ES-I3 (cell line): ENCODE measurements at regions not wholly inside any gene's neighbourhood (a gene's known extent, or its start where the extent isn't known, plus 50 kb on each side); places are given as distances from the start of the nearest gene placed in this dataset.

Source experiments
- H3K36me3 ChIP-seq: 2 replicates; pipeline ENCODE4 v1.6.1; 2013; ENCODE audit warnings: mild to moderate bottlenecking, low read length, control low read depth, moderate library complexity; ENCODE audit not compliant: insufficient read depth
- H3K4me1 ChIP-seq: 2 replicates; pipeline ENCODE4 v1.6.1; 2013; ENCODE audit warnings: mild to moderate bottlenecking, control low read depth, low read length; ENCODE audit not compliant: insufficient read depth
- H3K9ac ChIP-seq: 2 replicates; pipeline ENCODE4 v1.6.1; 2013; ENCODE audit warnings: low read depth, mild to moderate bottlenecking, low read length, moderate library complexity
- H3K9me3 ChIP-seq: 2 replicates; pipeline ENCODE4 v1.6.1; 2013; ENCODE audit warnings: mild to moderate bottlenecking, low read length, moderate library complexity; ENCODE audit not compliant: control insufficient read depth, insufficient read depth

GRCh38 chr12:97283297-97283696 lies 179.3 kb upstream of the RMST start:
- Histone ChIP-seq H3K9me3 (no peaks in the 10 kb centered on the region), H3K9ac (no peak overlapping the region), H3K4me1 (no peaks in the 10 kb centered on the region), H3K36me3 (no peaks in the 10 kb centered on the region)

GRCh38 chr12:97288531-97288930 lies 174.1 kb upstream of the RMST start:
- no peaks in the 10 kb centered on the region for H3K36me3 ChIP-seq
- H3K4me1 ChIP-seq = no peaks in the 10 kb centered on the region
- no peak overlapping the region for H3K9ac ChIP-seq
- no peaks in the 10 kb centered on the region for H3K9me3 ChIP-seq

- Histone ChIP-seq H3K36me3 (no peaks in the 10 kb centered on the region), H3K9ac (no peak overlapping the region), H3K4me1 (no peaks in the 10 kb centered on the region), H3K9me3 (no peaks in the 10 kb centered on the region)
Observed at GRCh38 chr12:97292588-97292987, 170.0 kb upstream of the RMST start.

DNA sequence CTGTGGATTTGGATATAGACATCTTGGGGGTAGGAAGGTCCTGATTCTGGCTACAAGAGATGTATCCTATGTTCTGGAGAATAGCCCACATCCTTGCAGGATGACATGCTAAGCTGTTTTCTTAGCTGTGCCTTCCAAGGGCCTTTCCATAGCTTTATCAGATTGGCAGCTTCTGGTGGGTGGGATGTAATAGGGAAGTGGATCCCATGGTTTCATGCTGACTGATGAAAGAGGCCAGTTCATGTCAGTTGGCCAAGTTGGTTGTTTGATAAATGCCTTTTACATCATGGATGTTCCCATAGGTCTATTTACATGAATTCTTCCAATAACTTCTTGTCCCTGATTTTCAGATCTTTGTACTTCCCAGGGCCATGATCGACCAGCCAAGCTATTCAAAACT lies 169.1 kb upstream of the RMST start:
- Histone ChIP-seq H3K9me3 (no peaks in the 10 kb centered on the region), H3K9ac (no peak overlapping the region), H3K36me3 (no peaks in the 10 kb centered on the region), H3K4me1 (no peaks in the 10 kb centered on the region)

DNA sequence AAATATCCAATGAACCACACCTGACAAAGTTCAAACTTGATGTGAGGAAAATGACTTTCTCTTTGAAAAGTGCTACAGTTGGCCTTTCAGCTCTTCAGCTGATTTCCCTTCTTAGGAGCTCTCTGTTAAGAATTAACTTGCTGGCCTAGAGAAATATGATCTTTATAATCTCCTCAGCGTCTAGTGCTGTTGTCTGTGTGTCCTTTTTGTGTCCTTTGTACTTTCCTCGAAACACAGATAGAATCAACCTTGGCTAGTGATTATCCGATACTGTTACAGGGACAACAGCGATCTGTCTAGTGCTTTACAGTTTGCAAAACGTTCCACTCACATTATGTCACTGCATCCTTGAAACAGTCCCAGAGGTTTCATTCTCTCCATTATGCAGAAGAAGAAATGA lies 162.8 kb upstream of the RMST start:
- H3K4me1 ChIP-seq = no peaks in the 10 kb centered on the region
- H3K36me3 ChIP-seq = no peaks in the 10 kb centered on the region
- H3K9ac ChIP-seq = no peak overlapping the region
- no peaks in the 10 kb centered on the region for H3K9me3 ChIP-seq

- Histone ChIP-seq H3K36me3 (no peaks in the 10 kb centered on the region), H3K4me1 (no peaks in the 10 kb centered on the region), H3K9ac (no peak overlapping the region), H3K9me3 (no peaks in the 10 kb centered on the region)
Observed at GRCh38 chr12:97300431-97300830, 162.2 kb upstream of the RMST start.

- H3K36me3 ChIP-seq = no peaks in the 10 kb centered on the region
- H3K9ac ChIP-seq = no peak overlapping the region
- H3K4me1 ChIP-seq = no peaks in the 10 kb centered on the region
- H3K9me3 ChIP-seq = no peaks in the 10 kb centered on the region
Observed at GRCh38 chr12:97300891-97301290, 161.7 kb upstream of the RMST start.

- H3K4me1 ChIP-seq = no peaks in the 10 kb centered on the region
- H3K36me3 ChIP-seq = no peaks in the 10 kb centered on the region
- H3K9me3 ChIP-seq = no peaks in the 10 kb centered on the region
- H3K9ac ChIP-seq = no peak overlapping the region
Observed at GRCh38 chr12:97301576-97301975, 161.0 kb upstream of the RMST start.

DNA sequence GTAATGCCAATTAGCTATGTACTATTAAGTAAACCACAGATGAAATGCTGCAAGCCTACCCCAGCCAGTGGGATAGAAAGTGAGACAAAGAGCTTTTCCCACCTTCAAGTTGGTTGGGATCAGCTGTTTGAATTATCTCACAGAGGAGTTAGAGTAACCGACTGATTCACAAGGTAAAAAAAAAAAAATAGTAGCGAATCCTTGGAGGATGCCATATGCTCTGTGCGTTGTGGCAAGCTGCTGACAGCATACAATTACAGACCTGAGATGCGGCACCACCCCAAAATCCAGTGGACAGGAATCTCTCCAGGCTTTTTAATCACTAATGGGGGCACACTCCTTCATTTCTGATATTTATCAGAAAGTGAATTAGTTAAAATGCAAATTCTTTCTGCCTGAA lies 157.0 kb upstream of the RMST start:
- H3K4me1 ChIP-seq = no peaks in the 10 kb centered on the region
- no peaks in the 10 kb centered on the region for H3K36me3 ChIP-seq
- H3K9me3 ChIP-seq = no peaks in the 10 kb centered on the region
- H3K9ac ChIP-seq = no peak overlapping the region

DNA sequence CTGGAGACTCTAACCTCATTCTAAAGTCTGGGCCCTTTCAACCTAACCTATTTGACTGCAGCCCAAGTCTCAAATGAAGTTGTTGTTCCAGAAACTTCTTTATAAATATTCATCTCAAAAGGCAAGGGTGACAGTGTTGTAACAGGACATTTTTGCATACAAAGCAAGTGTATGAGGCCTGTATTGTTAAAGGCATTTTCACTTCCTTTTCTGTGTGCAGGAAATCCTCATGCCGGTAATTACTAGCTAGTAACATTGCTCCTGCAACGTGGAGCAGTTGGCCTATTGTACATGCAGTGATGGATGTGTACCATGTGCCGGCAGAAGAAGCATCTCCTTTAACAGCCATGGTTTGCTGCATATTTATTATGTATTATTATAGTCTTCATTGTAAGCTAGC lies 156.5 kb upstream of the RMST start:
- H3K36me3 ChIP-seq = no peaks in the 10 kb centered on the region
- H3K9ac ChIP-seq = no peak overlapping the region
- no peaks in the 10 kb centered on the region for H3K4me1 ChIP-seq
- H3K9me3 ChIP-seq = no peaks in the 10 kb centered on the region

DNA sequence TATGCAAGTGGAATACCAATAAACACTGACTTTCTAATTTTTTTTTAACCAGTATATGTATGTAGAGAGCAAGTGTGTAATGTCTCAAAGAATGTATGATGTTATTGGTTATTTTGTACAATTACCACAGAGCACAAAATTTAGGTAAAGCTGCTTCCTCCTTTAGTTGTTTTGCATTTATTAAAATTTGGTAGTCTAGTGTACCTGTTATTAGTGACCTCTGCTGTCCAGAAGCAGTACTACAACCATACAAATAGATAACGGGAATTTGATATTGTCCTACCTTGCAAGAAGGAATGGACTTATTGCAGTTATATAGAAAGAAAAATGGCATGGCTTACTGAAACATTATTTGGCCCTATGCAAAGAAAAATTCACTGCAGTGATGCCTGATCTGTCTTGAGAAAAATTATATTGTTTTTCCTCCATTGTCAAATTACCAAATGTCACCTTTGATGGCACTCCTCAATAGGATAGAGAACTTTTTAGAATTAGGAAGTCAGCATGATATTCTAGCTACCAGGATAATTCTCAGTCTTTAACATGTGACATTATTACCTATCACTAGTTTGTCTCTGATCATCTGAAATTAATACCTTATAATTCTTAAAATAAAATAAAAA lies 153.9 kb upstream of the RMST start:
- H3K9me3 ChIP-seq = no peaks in the 10 kb centered on the region
- H3K36me3 ChIP-seq = no peaks in the 10 kb centered on the region
- H3K4me1 ChIP-seq = peaks cover 16% of the 10 kb centered on the region
- H3K9ac ChIP-seq = no peak overlapping the region

DNA sequence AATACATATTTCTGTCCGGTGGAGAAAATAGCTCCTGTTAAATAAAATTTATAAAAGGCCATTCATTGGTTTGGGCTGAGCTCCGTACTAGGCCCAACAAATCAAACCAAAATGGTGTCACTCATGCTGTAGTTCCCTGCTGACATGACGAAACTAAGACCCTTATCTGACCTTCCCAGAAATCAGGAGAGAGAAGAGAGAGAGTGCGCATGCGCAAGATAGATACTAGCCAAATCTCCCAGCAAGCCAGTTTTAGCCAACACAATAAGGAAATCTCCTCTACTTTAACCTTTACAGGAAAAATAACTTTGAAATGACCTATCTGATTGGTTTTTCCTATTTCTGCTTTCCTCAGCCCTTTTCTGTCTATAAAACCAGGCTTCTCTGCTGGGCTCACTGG lies 152.7 kb upstream of the RMST start:
- Histone ChIP-seq H3K36me3 (no peaks in the 10 kb centered on the region), H3K9ac (no peak overlapping the region), H3K9me3 (no peaks in the 10 kb centered on the region), H3K4me1 (peaks cover 21% of the 10 kb centered on the region)

- Histone ChIP-seq H3K9ac (no peak overlapping the region), H3K9me3 (no peaks in the 10 kb centered on the region), H3K36me3 (no peaks in the 10 kb centered on the region), H3K4me1 (peaks cover 21% of the 10 kb centered on the region)
Observed at GRCh38 chr12:97312570-97313135, 150.0 kb upstream of the RMST start.

DNA sequence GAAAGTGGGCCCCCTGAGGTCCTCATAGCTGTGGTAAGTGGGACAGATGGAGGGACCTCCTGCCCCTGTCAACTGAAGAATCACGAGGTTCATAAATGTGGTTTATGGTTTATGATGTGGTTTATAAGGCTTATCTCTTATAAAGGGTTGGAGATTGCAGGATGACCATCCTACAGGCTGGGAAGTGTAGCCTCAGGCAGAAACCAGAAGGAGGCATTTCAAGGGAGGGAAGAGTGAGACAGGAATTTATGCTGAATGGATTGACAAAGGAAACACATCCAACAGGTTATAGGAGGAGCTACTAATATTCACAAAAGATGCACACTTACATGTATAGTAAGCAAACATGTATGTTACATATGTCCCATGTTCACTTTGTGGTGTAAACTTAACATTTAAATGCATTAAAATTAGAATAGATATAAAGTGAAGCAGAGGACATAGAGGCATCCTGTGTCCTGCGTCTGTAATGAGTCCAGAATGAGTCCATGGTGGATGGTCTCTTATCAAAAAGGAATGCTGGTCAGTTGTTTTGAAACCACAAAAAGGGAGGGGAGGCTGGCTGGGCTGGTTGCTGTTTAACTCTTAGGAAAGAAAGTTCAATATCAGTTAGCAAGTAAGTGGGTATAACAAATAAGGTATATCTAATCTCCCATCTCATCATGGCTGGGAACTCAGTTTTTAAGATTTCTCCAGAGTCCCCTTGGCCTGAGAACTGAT lies 149.0 kb upstream of the RMST start:
- Histone ChIP-seq H3K9ac (no peak overlapping the region), H3K4me1 (peaks cover 21% of the 10 kb centered on the region), H3K9me3 (no peaks in the 10 kb centered on the region), H3K36me3 (no peaks in the 10 kb centered on the region)

DNA sequence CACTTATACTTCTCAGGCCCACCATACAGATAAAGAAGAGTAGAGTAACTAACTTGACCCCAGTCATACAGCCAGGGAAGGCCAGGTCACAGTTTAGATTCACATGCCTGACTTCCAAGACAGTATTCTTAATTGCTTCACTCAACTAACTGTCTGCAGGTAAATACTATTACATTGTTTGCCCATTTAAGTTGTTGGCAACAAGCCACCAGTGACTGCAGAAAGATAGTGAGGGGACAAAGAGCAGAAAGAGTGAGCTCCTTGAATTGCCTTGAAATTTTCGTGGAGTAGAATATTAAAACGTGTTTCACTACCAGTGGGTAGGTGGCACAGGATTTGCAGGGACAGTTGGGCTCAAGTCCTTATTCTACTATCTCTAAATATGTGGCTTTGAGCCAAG lies 146.3 kb upstream of the RMST start:
- no peaks in the 10 kb centered on the region for H3K9me3 ChIP-seq
- no peak overlapping the region for H3K9ac ChIP-seq
- H3K36me3 ChIP-seq = no peaks in the 10 kb centered on the region
- H3K4me1 ChIP-seq = peaks cover 23% of the 10 kb centered on the region
